ENCODE measurements at regions not wholly inside any gene's neighbourhood (a gene's known extent, or its start where the extent isn't known, plus 50 kb on each side); places are given as distances from the start of the nearest gene placed in this dataset.

GRCh38 chr11:70757241-70757640, 358.9 kb downstream of the CTTN start:
- DNase-seq (ENCODE audit: low spot score) = no peak
- FAIRE-seq = no peak

- DNase-seq (ENCODE audit: low spot score) = no peak
- no peak for FAIRE-seq
Measured at GRCh38 chr11:70758206-70758605, 359.9 kb downstream of the CTTN start.

DNA sequence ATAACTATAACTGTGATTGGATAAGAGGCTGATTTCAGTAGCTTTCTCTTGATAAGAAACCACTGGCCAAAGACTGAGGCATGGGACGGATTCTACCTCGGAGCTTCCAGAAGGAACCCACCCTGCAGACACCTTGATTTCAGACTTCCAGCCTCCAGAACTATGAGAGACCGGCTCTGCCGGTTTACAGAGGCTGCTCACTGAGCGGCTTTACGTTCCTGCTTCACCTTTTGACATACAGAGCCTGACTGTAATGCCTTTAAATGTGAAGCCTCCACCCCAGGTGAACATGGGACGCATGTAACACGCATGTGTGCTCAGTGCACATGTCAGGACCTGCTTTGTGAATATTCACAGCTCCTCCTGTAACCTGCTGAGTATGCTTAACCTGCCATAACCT, 361.5 kb downstream of the CTTN start:
- no peak for DNase-seq (ENCODE audit: low spot score)
- FAIRE-seq = no peak

DNA sequence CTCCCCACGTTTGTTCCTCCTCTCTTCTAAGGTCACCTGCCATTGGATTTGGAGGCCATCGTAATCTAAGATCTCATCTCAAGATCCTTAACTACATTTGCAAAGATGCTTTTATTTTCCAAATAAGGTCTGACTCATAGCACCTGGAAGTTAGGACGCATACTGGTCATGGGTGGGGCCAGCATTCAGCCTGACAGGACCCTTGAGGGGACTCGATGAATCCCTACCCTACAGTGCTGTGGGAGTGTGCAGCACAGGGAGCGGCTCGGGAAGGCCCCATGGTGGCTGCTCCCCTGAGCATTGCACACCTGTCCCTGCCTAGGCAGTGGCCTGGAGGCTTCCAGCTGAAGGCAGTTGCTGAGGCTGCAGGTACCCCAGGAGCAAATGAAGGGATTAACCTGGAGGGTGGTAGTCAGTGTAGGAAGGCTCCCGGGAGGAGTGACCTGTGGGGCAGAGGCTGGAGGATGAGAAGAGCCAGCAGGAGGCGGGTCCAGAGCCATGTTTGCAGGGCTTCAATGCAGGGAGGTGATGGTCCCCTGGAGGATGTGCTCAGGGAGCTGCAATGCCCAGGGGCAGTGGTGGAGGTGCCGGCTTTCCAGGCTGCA, 362.2 kb downstream of the CTTN start:
- FAIRE-seq = no peak
- no peak for DNase-seq (ENCODE audit: low spot score)

GRCh38 chr11:70761094-70761907, 363.0 kb downstream of the CTTN start:
- FAIRE-seq (no peak), DNase-seq (ENCODE audit: low spot score) (no peak)

DNA sequence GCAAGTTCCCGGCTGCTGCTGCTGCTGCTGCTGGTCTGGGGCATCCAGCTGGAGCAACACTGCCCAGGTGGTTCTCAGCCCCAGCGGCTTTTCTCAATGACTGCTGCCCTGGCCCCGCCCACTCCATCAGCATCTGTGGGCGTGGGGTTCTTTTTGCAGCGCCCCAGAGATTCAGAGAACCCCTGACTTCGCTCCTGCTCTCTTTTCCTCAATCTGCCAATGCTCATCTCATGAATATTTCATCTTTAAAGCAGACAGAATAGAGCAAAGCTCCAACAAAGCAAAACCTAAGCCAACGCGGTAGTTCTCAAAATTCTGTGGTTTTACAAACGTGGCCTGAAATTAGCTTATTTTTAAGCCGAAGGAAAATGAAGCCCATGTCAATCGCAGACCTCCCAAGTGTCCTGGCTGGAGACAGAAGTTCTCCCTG, 363.6 kb downstream of the CTTN start:
- FAIRE-seq (no peak), DNase-seq (ENCODE audit: low spot score) (no peak)

DNA sequence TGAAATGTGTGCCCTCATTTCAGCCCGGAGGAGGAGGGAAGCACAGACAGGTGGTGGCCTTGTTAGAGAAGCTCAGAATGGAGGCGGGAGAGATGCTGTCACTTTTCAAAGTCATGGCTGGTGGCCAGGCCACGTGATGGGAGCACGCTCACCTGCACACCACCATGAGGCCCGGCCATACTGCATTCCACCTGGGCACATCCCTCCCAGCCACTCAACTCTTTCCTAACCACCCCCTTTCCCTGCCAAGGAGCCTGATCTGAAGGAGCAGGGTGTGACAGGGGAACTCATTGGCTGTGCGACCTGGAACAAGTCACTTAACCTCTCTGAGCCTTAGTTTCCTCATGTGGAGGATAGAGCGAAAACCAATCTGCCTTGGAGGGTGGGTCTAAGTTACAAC, 364.5 kb downstream of the CTTN start:
- DNase-seq (ENCODE audit: low spot score) (no peak), FAIRE-seq (no peak)

- DNase-seq (ENCODE audit: low spot score) (no peak), FAIRE-seq (no peak)
Measured at GRCh38 chr11:70763606-70764005, 365.3 kb downstream of the CTTN start.

- FAIRE-seq = no peak
- DNase-seq (ENCODE audit: low spot score) = no peak
Measured at GRCh38 chr11:70764356-70764905, 366.1 kb downstream of the CTTN start.

- DNase-seq (ENCODE audit: low spot score) (no peak), FAIRE-seq (no peak)
Measured at GRCh38 chr11:70766901-70767300, 368.6 kb downstream of the CTTN start.

DNA sequence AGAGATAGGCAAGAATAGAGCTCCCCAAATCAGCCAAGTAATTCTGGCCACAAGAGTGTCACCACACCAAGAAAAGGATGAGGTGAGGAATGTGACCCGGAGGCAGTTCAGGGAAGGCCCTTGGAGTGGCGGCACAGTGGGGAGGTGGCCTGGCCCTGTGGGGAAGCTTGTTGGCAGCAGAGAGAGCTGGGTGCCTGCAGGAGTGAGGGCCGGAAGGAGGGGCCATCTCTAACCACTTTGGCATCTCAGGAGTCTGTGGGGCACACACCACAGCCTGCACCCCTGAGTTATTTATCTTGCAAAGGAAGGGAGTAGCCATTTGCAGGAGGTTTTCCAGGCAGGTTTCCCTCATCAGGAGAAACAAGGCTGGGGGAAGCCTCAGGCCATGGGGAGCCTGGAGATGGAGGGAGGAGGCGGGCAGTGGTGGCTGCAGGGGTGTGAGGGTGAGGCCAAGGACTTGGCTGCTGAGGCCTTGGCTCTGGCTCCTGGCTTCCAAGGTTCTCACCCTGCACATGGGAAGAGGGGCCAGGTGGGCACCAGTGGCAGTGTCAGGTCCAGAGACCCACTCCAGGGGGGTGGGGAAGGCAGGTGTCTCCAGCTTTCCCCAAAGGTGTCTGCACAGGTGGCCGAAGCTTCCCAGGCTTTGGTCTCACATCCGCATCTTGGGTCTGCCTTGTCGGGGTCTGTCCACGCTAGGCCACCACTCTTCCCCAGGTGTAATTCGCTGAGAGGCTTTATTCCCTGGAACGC, 370.2 kb downstream of the CTTN start:
- DNase-seq (ENCODE audit: low spot score) = no peak
- FAIRE-seq = no peak

GRCh38 chr11:70769106-70769505, 370.8 kb downstream of the CTTN start:
- FAIRE-seq (no peak), DNase-seq (ENCODE audit: low spot score) (no peak)

GRCh38 chr11:70769521-70769920, 371.2 kb downstream of the CTTN start:
- no peak for FAIRE-seq
- DNase-seq (ENCODE audit: low spot score) = no peak

GRCh38 chr11:70771099-70771885, 373.0 kb downstream of the CTTN start:
- FAIRE-seq = no peak
- no peak for DNase-seq (ENCODE audit: low spot score)

DNA sequence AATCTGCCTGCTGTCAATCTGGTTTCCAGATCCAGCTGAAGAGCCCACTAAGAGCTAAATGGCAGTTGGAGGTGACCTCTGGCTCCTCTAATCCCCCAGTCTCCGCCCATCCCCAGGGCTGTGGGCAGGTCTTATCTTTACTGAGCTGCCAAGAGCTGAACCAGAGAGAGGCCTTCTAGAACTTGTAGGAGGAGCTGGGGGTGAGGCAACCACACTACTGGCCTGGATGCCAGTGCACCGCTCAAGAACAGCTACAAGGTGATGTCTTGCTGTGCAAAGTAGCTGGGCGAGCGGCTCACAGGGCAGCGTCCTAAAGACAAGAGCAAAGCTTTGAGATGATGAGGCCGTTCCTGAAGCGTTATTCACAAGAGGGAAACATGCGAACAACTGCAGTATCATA, 374.6 kb downstream of the CTTN start:
- no peak for FAIRE-seq

GRCh38 chr11:70775386-70776075, 377.2 kb downstream of the CTTN start:
- FAIRE-seq = no peak
- no peak for DNase-seq (ENCODE audit: low spot score)

More for the DNA sequence above, 374.6 kb downstream of the CTTN start:
- no peak for DNase-seq (ENCODE audit: low spot score)

GRCh38 chr11:70776914-70777532, 378.7 kb downstream of the CTTN start:
- no peak for FAIRE-seq
- DNase-seq (ENCODE audit: low spot score) = no peak

- FAIRE-seq (no peak), DNase-seq (ENCODE audit: low spot score) (no peak)
Measured at GRCh38 chr11:70778883-70779282, 380.6 kb downstream of the CTTN start.

DNA sequence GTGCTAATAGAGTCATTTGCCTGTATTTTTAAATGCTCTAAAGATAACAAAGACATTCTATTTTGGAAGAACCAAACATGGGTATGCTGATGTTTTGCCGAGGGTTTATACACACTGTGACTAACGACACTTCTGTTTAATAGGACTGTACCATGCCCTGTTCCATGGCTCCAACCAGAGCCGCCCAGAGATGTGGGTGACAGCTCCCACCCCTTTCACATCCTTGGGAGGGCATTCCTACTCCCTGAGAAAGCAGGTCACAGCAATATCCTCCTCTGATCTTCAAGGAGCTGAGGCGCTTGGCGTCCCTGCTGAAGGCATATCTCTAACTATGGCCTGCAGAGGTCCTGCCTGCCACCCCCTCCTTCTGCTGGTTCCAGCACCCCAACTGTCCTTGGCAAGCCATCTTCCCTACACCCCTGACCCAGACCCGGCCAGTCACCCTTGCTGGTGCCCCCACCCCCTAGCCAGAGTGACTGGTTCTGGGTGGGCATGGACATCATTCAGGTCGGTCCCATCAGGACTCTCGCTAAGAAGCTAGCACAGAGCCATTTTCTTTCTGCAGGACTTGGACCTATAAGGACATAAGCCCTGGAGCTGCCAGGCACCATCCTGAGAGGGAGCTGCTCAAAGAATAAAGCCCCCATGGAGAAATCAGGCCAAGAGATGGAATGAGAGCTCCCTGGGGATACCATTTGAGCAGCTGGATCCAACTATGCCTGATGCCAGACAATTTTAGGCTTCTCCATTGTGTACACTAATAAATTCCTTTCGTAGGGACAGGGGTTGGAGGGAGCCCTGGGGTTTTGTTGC, 381.3 kb downstream of the CTTN start:
- DNase-seq (ENCODE audit: low spot score) (no peak), FAIRE-seq (no peak)

DNA sequence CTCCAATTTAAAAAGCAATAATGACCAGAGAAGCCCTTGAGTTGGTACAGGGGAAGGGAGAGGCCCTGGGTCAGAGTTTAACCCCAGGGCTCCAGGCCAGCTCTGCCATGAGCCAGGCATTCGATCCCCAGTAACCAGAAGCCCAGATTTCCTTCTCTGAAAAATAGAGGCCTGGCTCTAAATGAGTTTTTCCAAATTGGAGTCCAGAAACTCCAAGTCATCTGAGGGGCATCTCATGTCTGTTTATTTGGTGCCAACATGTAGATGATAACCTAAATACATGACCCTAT, 381.9 kb downstream of the CTTN start:
- FAIRE-seq (no peak), DNase-seq (ENCODE audit: low spot score) (no peak)
